ENCODE measurements at regions not wholly inside any gene's neighbourhood (a gene's known extent, or its start where the extent isn't known, plus 50 kb on each side); places are given as distances from the start of the nearest gene placed in this dataset.

GRCh38 chr2:62361964-62362363, 144.0 kb downstream of the TMEM17 start:
- TF ChIP-seq CTCF (IDR thresholded peaks at IDR 0.05; ENCODE audit: unreplicated experiment) = no peak
- no peak for DNase-seq (ENCODE audit: low spot score, unreplicated experiment)
- Mint-ChIP-seq H3K27me3 (no peaks in the 10 kb centered on the region), H3K4me1 (ENCODE audit: low read depth) (no peaks in the 10 kb centered on the region), H3K4me3 (ENCODE audit: low read depth) (no peak overlapping the region), H3K27ac (no peak overlapping the region), H3K9me3 (ENCODE audit: low read depth) (no peaks in the 10 kb centered on the region), H3K36me3 (ENCODE audit: insufficient read depth) (no peaks in the 10 kb centered on the region)

- Mint-ChIP-seq H3K27ac (no peak overlapping the region), H3K4me1 (ENCODE audit: low read depth) (no peaks in the 10 kb centered on the region), H3K36me3 (ENCODE audit: insufficient read depth) (peaks cover 5% of the 10 kb centered on the region), H3K27me3 (no peaks in the 10 kb centered on the region), H3K9me3 (ENCODE audit: low read depth) (peaks cover 16% of the 10 kb centered on the region), H3K4me3 (ENCODE audit: low read depth) (no peak overlapping the region)
- TF ChIP-seq CTCF (IDR thresholded peaks at IDR 0.05; ENCODE audit: unreplicated experiment) = no peak
- DNase-seq (ENCODE audit: low spot score, unreplicated experiment) = no peak
These were observed 151.0 kb downstream of the TMEM17 start for GRCh38 chr2:62354771-62355561.

GRCh38 chr2:62352031-62352430, 154.0 kb downstream of the TMEM17 start:
- Mint-ChIP-seq H3K4me1 (ENCODE audit: low read depth) (no peaks in the 10 kb centered on the region), H3K36me3 (ENCODE audit: insufficient read depth) (peaks cover 5% of the 10 kb centered on the region), H3K27me3 (no peaks in the 10 kb centered on the region), H3K27ac (no peak overlapping the region), H3K4me3 (ENCODE audit: low read depth) (no peak overlapping the region), H3K9me3 (ENCODE audit: low read depth) (peaks cover 16% of the 10 kb centered on the region)
- DNase-seq (ENCODE audit: low spot score, unreplicated experiment) = no peak
- no peak for TF ChIP-seq CTCF (IDR thresholded peaks at IDR 0.05; ENCODE audit: unreplicated experiment)

- no peak overlapping the region for H3K27ac Mint-ChIP-seq
These were observed 153.9 kb downstream of the B3GNT2 start for GRCh38 chr2:62349788-62350187.

GRCh38 chr2:62348700-62349099, 152.8 kb downstream of the B3GNT2 start:
- Mint-ChIP-seq H3K27ac (no peak overlapping the region), H3K4me1 (ENCODE audit: low read depth) (no peaks in the 10 kb centered on the region)
- no peak for TF ChIP-seq CTCF (IDR thresholded peaks at IDR 0.05; ENCODE audit: unreplicated experiment)

More at GRCh38 chr2:62349788-62350187, 153.9 kb downstream of the B3GNT2 start:
- Mint-ChIP-seq H3K36me3 (ENCODE audit: insufficient read depth) (peaks cover 5% of the 10 kb centered on the region), H3K4me1 (ENCODE audit: low read depth) (no peaks in the 10 kb centered on the region), H3K9me3 (ENCODE audit: low read depth) (peaks cover 16% of the 10 kb centered on the region), H3K27me3 (no peaks in the 10 kb centered on the region), H3K4me3 (ENCODE audit: low read depth) (no peak overlapping the region)
- DNase-seq (ENCODE audit: low spot score, unreplicated experiment) = no peak
- no peak for TF ChIP-seq CTCF (IDR thresholded peaks at IDR 0.05; ENCODE audit: unreplicated experiment)

More at GRCh38 chr2:62348700-62349099, 152.8 kb downstream of the B3GNT2 start:
- Mint-ChIP-seq H3K9me3 (ENCODE audit: low read depth) (peaks cover 16% of the 10 kb centered on the region), H3K27me3 (no peaks in the 10 kb centered on the region), H3K36me3 (ENCODE audit: insufficient read depth) (peaks cover 5% of the 10 kb centered on the region), H3K4me3 (ENCODE audit: low read depth) (no peak overlapping the region)
- DNase-seq (ENCODE audit: low spot score, unreplicated experiment) = no peak
